BLaER1 treated with 17β-estradiol and CSF1 and Interleukin-3, amounts not matched to agents 10 nM and 100 nM (cell line): ENCODE measurements at regions not wholly inside any gene's neighbourhood (a gene's known extent, or its start where the extent isn't known, plus 50 kb on each side); places are given as distances from the start of the nearest gene placed in this dataset.

Experiments used
- H3K27ac ChIP-seq, 11 experiments: shearing (Covaris generic); formaldehyde crosslinking; 2 replicates each; pipeline ENCODE4 v1.8.1; 2022
- H3K27me3 ChIP-seq, 11 experiments: shearing (Covaris generic); formaldehyde crosslinking; 2 replicates each; pipeline ENCODE4 v1.8.1; 2022
- H3K36me3 ChIP-seq, 11 experiments: shearing (Covaris generic); formaldehyde crosslinking; 2 replicates each; pipeline ENCODE4 v1.8.1; 2022
- H3K4me1 ChIP-seq, 10 experiments: shearing (Covaris generic); formaldehyde crosslinking; 2 replicates each; pipeline ENCODE4 v1.8.1; 2022
- H3K4me2 ChIP-seq, 11 experiments: shearing (Covaris generic); formaldehyde crosslinking; 2 replicates each; pipeline ENCODE4 v1.8.1; 2022
- H3K4me3 ChIP-seq, 10 experiments: shearing (Covaris generic); formaldehyde crosslinking; 2 replicates each; pipeline ENCODE4 v1.8.1; 2022
- H3K9ac ChIP-seq, 11 experiments: shearing (Covaris generic); formaldehyde crosslinking; 2 replicates each; pipeline ENCODE4 v1.8.1; 2022
- H3K9me3 ChIP-seq, 11 experiments: shearing (Covaris generic); formaldehyde crosslinking; replicated peaks in 1 of 11; 2 replicates each; pipeline ENCODE4 v1.8.1; 2022
- H4K20me1 ChIP-seq, 11 experiments: shearing (Covaris generic); formaldehyde crosslinking; 2 replicates each; pipeline ENCODE4 v1.8.1; 2022
- Cebpa-rat ChIP-seq, 11 experiments: shearing (Covaris generic); IDR thresholded peaks; 2 replicates each; pipeline ENCODE4 v1.8.1; 2022

DNA sequence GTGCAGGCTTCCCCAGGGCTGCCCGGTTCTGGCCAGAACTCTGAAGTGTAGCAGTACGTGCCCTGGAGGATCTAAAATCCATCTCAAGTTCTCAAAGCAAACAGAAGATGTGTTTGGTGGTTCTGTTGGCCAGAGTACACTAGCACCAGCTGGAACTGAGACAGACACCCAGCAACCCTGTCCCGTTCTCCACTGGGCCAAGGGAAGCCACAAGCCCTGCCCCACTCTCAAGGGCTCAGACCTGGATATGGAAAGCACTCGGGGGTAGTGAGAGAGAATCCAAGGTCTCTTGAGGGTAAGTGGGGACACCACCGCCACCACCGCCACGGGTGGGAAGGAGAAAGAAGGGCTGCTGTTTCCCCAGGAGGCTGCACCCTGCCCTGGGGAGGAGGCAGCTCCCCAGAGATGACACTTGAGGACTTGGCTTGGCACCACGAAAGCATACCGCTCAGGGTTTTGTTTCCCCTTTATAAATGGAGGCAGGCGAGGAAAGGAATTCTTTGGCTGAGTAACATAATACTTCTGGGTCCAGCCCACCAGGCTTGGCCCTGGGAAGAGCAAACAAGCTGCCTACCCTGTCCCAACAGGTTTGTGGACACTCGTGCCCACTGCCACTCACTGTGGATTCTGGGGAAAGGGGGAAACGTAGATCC lies 56.1 kb upstream of the POU2AF1 start:
- H3K4me1 ChIP-seq: peaks cover 21 to 63% (median 55%) of the 10 kb centered on the region in 10 experiments
- H3K4me2 ChIP-seq: peak overlapping the region in 9 of 11 experiments; percentile 49 to 95 (median 82); a peak in 17 of 22 replicates

DNA sequence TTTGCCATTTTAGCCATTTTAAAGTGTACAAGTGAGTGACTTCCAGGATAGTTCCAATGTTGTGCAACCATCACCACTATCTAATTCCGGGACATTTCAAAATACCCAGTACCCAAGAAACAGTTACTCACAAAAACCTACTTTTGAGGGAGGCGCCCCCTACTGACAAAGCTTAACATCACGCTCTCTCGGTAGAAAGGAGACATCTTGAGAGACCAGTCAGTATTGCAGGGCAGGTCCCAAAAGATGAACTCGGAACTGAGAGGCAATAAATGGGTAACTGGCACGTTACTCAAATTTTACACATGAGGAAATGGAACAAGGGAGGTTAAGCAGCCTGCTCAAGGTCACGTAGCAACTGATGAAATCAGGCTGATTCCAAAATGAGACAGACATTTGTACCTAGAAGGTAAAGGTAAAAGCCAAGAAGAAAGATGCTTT lies 50.0 kb upstream of the POU2AF1 start:
- H3K4me2 ChIP-seq: peak overlapping the region in 8 of 11 experiments; percentile 6 to 88 (median 79); a peak in 10 of 22 replicates
- no peaks in the 10 kb centered on the region for H3K36me3 ChIP-seq
- H3K4me3 ChIP-seq: no peak overlapping the region
- TF ChIP-seq Cebpa-rat (IDR thresholded peaks at IDR 0.05): peak in 2 of 11 experiments; percentile 10 to 37; a peak in 2 of 22 replicates
- no peaks in the 10 kb centered on the region for H3K27me3 ChIP-seq
- H3K9me3 ChIP-seq: no peaks in the 10 kb centered on the region
- H3K9ac ChIP-seq: no peak overlapping the region
- H4K20me1 ChIP-seq: no peaks in the 10 kb centered on the region
- H3K27ac ChIP-seq: 0 out of 22 replicates have a peak overlapping the region, but pooled peaks of 1 of the 11 experiments have one; percentile 64
- H3K4me1 ChIP-seq: peaks cover 0 to 66% (median 36%) of the 10 kb centered on the region in 10 experiments; a peak in 16 of 20 replicates

More for the DNA sequence above, 56.1 kb upstream of the POU2AF1 start:
- Histone ChIP-seq H3K27me3 (no peaks in the 10 kb centered on the region), H4K20me1 (no peaks in the 10 kb centered on the region; a peak in 1 of 22 replicates), H3K27ac (peak overlapping the region in 4 of 11 experiments; percentile 1 to 36 (median 28); a peak in 4 of 22 replicates), H3K9ac (0 out of 22 replicates have a peak overlapping the region, but pooled peaks of 1 of the 11 experiments have one; percentile 18), H3K36me3 (no peaks in the 10 kb centered on the region), H3K9me3 (no peaks in the 10 kb centered on the region), H3K4me3 (no peak overlapping the region)
- TF ChIP-seq Cebpa-rat (IDR thresholded peaks at IDR 0.05): no peak
